Lower lobe of right lung (tissue), 2 donors: ENCODE measurements at regions not wholly inside any gene's neighbourhood (a gene's known extent, or its start where the extent isn't known, plus 50 kb on each side); places are given as distances from the start of the nearest gene placed in this dataset.

Experiments
- ATAC-seq, 2 donors: fragments of 200-7000 bp; cut with Tn5 transposase; one replicate each; pipeline ENCODE4 v1.9.1; 2020 to 2022; ENCODE audit warnings: mild to moderate bottlenecking in 2 of 2, moderate library complexity in 2 of 2
- DNase-seq: peaks from one replicate; pipeline ENCODE4 v3.0.0-alpha.2; 2020
- H3K27ac ChIP-seq: fragments of 200-600 bp; one replicate; pipeline ENCODE4 v1.8.0; 2022
- H3K27me3 ChIP-seq: fragments of 200-600 bp; one replicate; pipeline ENCODE4 v1.8.0; 2022; ENCODE audit warnings: low read depth
- H3K36me3 ChIP-seq: fragments of 200-600 bp; one replicate; pipeline ENCODE4 v1.8.0; 2022; ENCODE audit warnings: mild to moderate bottlenecking
- H3K4me1 ChIP-seq: fragments of 200-600 bp; one replicate; pipeline ENCODE4 v1.8.0; 2022
- H3K4me3 ChIP-seq: fragments of 200-600 bp; one replicate; pipeline ENCODE4 v1.8.0; 2022; ENCODE audit warnings: mild to moderate bottlenecking
- H3K9me3 ChIP-seq: fragments of 200-600 bp; one replicate; pipeline ENCODE4 v1.8.0; 2022
- intact Hi-C: fragments of 100-400 bp; cut with DNase I; formaldehyde crosslinking; loops from one replicate; pipeline ENCODE4 v1.11.0; 2022
- TF ChIP-seq, protein P1 (sequence below): fragments of 200-600 bp; IDR thresholded peaks from one replicate; pipeline ENCODE4 v1.8.0; 2022; ENCODE audit warnings: antibody characterized with exemption, mild to moderate bottlenecking
- donor health status: DM: no; HTN: yes; CAD: no; lungs with severe emphysema.

- ATAC-seq = peak; percentile 26 to 62
- H3K9me3 ChIP-seq = no peaks in the 10 kb centered on the region
- no peaks in the 10 kb centered on the region for H3K4me1 ChIP-seq
- TF ChIP-seq, protein P1, sequence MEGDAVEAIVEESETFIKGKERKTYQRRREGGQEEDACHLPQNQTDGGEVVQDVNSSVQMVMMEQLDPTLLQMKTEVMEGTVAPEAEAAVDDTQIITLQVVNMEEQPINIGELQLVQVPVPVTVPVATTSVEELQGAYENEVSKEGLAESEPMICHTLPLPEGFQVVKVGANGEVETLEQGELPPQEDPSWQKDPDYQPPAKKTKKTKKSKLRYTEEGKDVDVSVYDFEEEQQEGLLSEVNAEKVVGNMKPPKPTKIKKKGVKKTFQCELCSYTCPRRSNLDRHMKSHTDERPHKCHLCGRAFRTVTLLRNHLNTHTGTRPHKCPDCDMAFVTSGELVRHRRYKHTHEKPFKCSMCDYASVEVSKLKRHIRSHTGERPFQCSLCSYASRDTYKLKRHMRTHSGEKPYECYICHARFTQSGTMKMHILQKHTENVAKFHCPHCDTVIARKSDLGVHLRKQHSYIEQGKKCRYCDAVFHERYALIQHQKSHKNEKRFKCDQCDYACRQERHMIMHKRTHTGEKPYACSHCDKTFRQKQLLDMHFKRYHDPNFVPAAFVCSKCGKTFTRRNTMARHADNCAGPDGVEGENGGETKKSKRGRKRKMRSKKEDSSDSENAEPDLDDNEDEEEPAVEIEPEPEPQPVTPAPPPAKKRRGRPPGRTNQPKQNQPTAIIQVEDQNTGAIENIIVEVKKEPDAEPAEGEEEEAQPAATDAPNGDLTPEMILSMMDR = no peak
- no peak for DNase-seq
- no peaks in the 10 kb centered on the region for H3K36me3 ChIP-seq
- no peak overlapping the region for H3K27ac ChIP-seq
- peaks cover 8% of the 10 kb centered on the region for H3K27me3 ChIP-seq
- H3K4me3 ChIP-seq = no peak overlapping the region
- intact Hi-C loops = no loop called here
These were observed 258.3 kb upstream of the FOXQ1 start for GRCh38 chr6:1053586-1053985.

DNA sequence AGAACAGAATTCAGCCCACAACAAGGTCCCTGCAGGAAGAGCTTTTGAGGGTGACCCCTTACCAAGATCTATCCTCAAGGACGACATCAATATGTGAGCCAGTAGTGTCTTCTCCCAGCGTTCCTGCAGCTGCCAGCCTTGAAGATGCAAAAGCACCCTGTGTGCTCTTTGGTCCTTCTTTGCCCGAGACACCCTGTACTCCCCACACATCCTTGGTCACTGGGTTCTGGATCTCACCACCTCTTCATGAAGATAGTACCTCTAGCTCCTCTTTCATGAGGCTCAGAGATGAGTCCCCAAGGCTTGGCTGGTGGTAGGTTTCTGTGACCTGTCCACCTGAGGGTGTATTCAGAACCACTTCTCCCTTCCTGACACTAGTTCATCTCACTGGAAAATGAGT, 259.6 kb upstream of the FOXQ1 start:
- DNase-seq = no peak
- TF ChIP-seq, protein P1 = no peak
- intact Hi-C loops = no loop called here
- Histone ChIP-seq H3K9me3 (no peaks in the 10 kb centered on the region), H3K27ac (no peak overlapping the region), H3K36me3 (no peaks in the 10 kb centered on the region), H3K27me3 (peaks cover 8% of the 10 kb centered on the region), H3K4me3 (no peak overlapping the region), H3K4me1 (no peaks in the 10 kb centered on the region)
- ATAC-seq = no peak

DNA sequence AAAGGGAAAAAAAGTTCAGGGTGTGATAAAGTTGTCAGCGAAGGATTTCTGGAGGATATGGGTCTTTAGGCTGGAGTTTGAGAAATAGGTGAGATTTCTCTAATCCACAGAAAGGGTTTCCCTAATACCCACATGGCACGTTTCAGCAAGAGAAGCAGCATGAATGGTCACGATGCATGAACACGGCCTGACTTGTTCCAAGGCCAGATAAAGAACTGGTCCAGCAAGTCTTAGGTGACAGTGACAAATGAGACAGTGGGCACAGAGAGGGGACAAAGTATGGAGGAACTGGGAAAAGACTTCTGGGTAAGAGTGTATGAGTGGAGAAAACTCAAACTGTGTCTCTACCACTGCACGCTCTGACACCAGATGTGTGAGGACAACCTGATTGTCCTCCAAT, 262.0 kb upstream of the FOXQ1 start:
- TF ChIP-seq, protein P1 = no peak
- no peak for DNase-seq
- intact Hi-C loops = no loop called here

DNA sequence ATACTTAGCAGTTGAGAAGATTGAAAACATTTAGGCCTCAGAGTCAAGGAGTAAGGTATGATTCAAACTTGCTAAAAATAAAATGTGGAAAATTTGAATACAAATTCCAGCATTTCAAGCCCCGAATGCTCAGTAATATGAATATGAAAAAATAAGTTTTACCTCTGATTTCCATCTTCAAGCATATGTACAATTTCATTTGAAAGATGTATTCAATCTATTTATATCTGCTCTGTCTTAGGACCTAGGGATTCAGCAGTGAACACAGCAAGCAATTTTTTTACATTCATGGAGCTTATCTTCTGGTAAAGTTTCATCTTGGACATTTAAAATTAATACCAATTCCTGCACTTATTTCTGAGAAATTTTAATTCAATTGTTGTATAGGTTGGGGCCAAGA, 262.7 kb upstream of the FOXQ1 start:
- no peak for ATAC-seq
- no peak overlapping the region for H3K4me3 ChIP-seq
- TF ChIP-seq, protein P1 = no peak

More for the DNA sequence above, 262.0 kb upstream of the FOXQ1 start:
- Histone ChIP-seq H3K27me3 (peaks cover 8% of the 10 kb centered on the region), H3K4me3 (no peak overlapping the region), H3K27ac (no peak overlapping the region), H3K9me3 (no peaks in the 10 kb centered on the region), H3K36me3 (no peaks in the 10 kb centered on the region), H3K4me1 (no peaks in the 10 kb centered on the region)
- ATAC-seq = no peak

GRCh38 chr6:1047981-1048541, 263.8 kb upstream of the FOXQ1 start:
- intact Hi-C loops = no loop called here
- ATAC-seq (peak in 1 of 2 donors; percentile 19), DNase-seq (no peak)
- H3K36me3 ChIP-seq = no peaks in the 10 kb centered on the region
- H3K4me1 ChIP-seq = peaks cover 6% of the 10 kb centered on the region
- no peak overlapping the region for H3K27ac ChIP-seq
- H3K27me3 ChIP-seq = no peaks in the 10 kb centered on the region
- H3K4me3 ChIP-seq = no peak overlapping the region
- TF ChIP-seq, protein P1 = no peak
- H3K9me3 ChIP-seq = no peaks in the 10 kb centered on the region

More for the DNA sequence above, 262.7 kb upstream of the FOXQ1 start:
- Histone ChIP-seq H3K9me3 (no peaks in the 10 kb centered on the region), H3K36me3 (no peaks in the 10 kb centered on the region), H3K4me1 (peaks cover 4% of the 10 kb centered on the region), H3K27me3 (peaks cover 6% of the 10 kb centered on the region), H3K27ac (no peak overlapping the region)
- no peak for DNase-seq
- intact Hi-C loops = no loop called here
